IPS-18a (cell line): ENCODE measurements at regions not wholly inside any gene's neighbourhood (a gene's known extent, or its start where the extent isn't known, plus 50 kb on each side); places are given as distances from the start of the nearest gene placed in this dataset.

ENCODE experiments used
- H3K27ac ChIP-seq: one replicate; pipeline ENCODE4 v1.5.1; 2013; ENCODE audit warnings: low read length
- H3K27me3 ChIP-seq: one replicate; pipeline ENCODE4 v1.6.1; 2013; ENCODE audit warnings: mild to moderate bottlenecking, low read length; ENCODE audit not compliant: control insufficient read depth, insufficient read depth
- H3K36me3 ChIP-seq: one replicate; pipeline ENCODE4 v1.6.1; 2013; ENCODE audit warnings: low read depth, low read length; ENCODE audit not compliant: control insufficient read depth
- H3K4me1 ChIP-seq: one replicate; pipeline ENCODE4 v1.6.1; 2013; ENCODE audit warnings: low read depth, low read length; ENCODE audit not compliant: control insufficient read depth
- H3K4me3 ChIP-seq: one replicate; pipeline ENCODE4 v1.5.1; 2013; ENCODE audit warnings: low read length
- H3K9ac ChIP-seq: one replicate; pipeline ENCODE4 v1.6.1; 2013; ENCODE audit warnings: mild to moderate bottlenecking, low read length, moderate library complexity
- H3K9me3 ChIP-seq: one replicate; pipeline ENCODE4 v1.6.1; 2013; ENCODE audit warnings: low read depth, low read length; ENCODE audit not compliant: control insufficient read depth

GRCh38 chr13:50359779-50360178 lies 344.5 kb downstream of the KCNRG start:
- H3K27me3 ChIP-seq: no peaks in the 10 kb centered on the region
- H3K9me3 ChIP-seq: no peaks in the 10 kb centered on the region
- H3K4me1 ChIP-seq: no peaks in the 10 kb centered on the region
- H3K4me3 ChIP-seq: no peak overlapping the region
- H3K27ac ChIP-seq: no peak overlapping the region
- H3K9ac ChIP-seq: no peak overlapping the region
- H3K36me3 ChIP-seq: no peaks in the 10 kb centered on the region

DNA sequence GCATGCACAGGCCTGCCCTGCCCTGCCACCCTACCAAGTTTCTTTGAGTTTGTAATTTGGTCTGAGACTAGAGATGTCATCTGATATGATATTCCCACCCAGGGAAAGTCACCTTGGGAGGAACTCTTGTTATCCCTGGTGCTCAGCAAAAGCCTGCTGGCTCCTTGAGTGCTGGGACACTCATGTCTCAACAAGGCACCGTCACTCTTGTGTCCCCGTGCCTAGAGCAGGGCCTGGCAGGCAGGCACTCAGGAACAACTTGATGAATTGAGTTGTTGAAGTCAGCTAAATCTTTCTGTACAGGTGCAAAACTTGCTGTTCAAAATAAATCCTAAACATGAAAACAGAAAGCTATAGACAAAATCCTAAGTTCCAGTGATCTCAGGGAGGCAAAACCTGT lies 345.4 kb downstream of the KCNRG start:
- Histone ChIP-seq H3K4me1 (no peaks in the 10 kb centered on the region), H3K9ac (no peak overlapping the region), H3K4me3 (no peak overlapping the region), H3K9me3 (no peaks in the 10 kb centered on the region), H3K27me3 (no peaks in the 10 kb centered on the region), H3K27ac (no peak overlapping the region), H3K36me3 (no peaks in the 10 kb centered on the region)

DNA sequence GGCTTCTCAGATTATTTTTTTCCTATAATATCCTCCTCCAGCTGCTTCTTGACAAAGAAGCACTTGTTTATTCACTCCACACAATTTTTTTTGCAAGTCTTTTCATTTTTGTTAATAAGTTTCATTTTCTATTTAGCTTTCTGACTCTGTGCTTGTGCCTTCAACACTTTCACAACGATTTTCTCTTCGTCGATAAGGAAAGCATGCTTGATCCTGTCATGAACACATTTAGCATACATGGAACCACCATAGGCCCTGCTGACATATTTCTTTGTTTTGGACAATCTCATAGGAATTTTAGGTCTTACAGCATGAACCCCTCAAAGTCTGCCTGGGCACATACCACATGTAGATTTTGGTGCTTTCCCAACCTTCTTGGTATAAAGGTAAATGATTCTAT lies 346.0 kb downstream of the KCNRG start:
- Histone ChIP-seq H3K27me3 (no peaks in the 10 kb centered on the region), H3K9ac (no peak overlapping the region)

GRCh38 chr13:50365408-50366391 lies 350.5 kb downstream of the KCNRG start:
- H3K9ac ChIP-seq: no peak overlapping the region
- no peak overlapping the region for H3K27ac ChIP-seq
- no peaks in the 10 kb centered on the region for H3K27me3 ChIP-seq

More for the DNA sequence above, 346.0 kb downstream of the KCNRG start:
- no peak overlapping the region for H3K4me3 ChIP-seq
- no peaks in the 10 kb centered on the region for H3K9me3 ChIP-seq
- H3K27ac ChIP-seq: no peak overlapping the region
- H3K36me3 ChIP-seq: no peaks in the 10 kb centered on the region
- H3K4me1 ChIP-seq: no peaks in the 10 kb centered on the region

GRCh38 chr13:50366488-50367174 lies 351.4 kb downstream of the KCNRG start:
- Histone ChIP-seq H3K9ac (no peak overlapping the region), H3K9me3 (no peaks in the 10 kb centered on the region), H3K36me3 (no peaks in the 10 kb centered on the region), H3K27ac (no peak overlapping the region), H3K27me3 (no peaks in the 10 kb centered on the region), H3K4me1 (no peaks in the 10 kb centered on the region), H3K4me3 (no peak overlapping the region)

More at GRCh38 chr13:50365408-50366391, 350.5 kb downstream of the KCNRG start:
- H3K4me3 ChIP-seq: no peak overlapping the region
- no peaks in the 10 kb centered on the region for H3K9me3 ChIP-seq
- no peaks in the 10 kb centered on the region for H3K4me1 ChIP-seq
- no peaks in the 10 kb centered on the region for H3K36me3 ChIP-seq

GRCh38 chr13:50369646-50370045 lies 354.4 kb downstream of the KCNRG start:
- no peaks in the 10 kb centered on the region for H3K36me3 ChIP-seq

GRCh38 chr13:50370303-50370950 lies 355.2 kb downstream of the KCNRG start:
- Histone ChIP-seq H3K27ac (no peak overlapping the region), H3K9ac (no peak overlapping the region), H3K9me3 (no peaks in the 10 kb centered on the region), H3K4me3 (no peak overlapping the region), H3K36me3 (no peaks in the 10 kb centered on the region), H3K4me1 (no peaks in the 10 kb centered on the region), H3K27me3 (no peaks in the 10 kb centered on the region)

More at GRCh38 chr13:50369646-50370045, 354.4 kb downstream of the KCNRG start:
- no peak overlapping the region for H3K27ac ChIP-seq
- H3K4me1 ChIP-seq: no peaks in the 10 kb centered on the region
- H3K9ac ChIP-seq: no peak overlapping the region
- no peaks in the 10 kb centered on the region for H3K27me3 ChIP-seq
- no peaks in the 10 kb centered on the region for H3K9me3 ChIP-seq
- H3K4me3 ChIP-seq: no peak overlapping the region

DNA sequence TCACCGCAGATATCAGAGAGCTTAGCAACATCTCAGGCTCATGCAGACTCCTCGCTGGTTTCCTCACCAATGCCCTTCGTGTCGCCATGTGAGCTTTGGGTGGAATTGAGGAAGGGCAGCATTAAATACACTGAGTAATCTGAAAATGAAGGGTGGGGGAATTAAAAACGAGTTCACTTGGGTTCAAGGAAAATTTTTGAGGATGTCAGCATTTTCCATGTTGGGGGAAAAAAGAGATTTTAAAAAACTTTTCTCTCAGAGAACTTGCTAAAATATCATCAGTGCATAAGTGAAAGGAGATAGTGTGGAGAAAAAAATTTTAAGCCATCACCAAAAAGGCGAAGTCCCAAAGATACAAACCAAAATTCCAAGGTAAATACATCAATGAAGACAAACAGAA lies 359.3 kb downstream of the KCNRG start:
- Histone ChIP-seq H3K9me3 (no peaks in the 10 kb centered on the region), H3K27ac (no peak overlapping the region), H3K9ac (no peak overlapping the region), H3K4me3 (no peak overlapping the region), H3K4me1 (peaks cover 15% of the 10 kb centered on the region), H3K36me3 (no peaks in the 10 kb centered on the region), H3K27me3 (no peaks in the 10 kb centered on the region)

- H3K36me3 ChIP-seq: no peaks in the 10 kb centered on the region
- H3K4me3 ChIP-seq: no peak overlapping the region
- no peak overlapping the region for H3K9ac ChIP-seq
- H3K27ac ChIP-seq: no peak overlapping the region
- H3K4me1 ChIP-seq: peaks cover 15% of the 10 kb centered on the region
- peaks cover 1% of the 10 kb centered on the region for H3K9me3 ChIP-seq
- no peaks in the 10 kb centered on the region for H3K27me3 ChIP-seq
Measured at GRCh38 chr13:50375792-50376191, 360.5 kb downstream of the KCNRG start.

GRCh38 chr13:50376895-50377575 lies 361.8 kb downstream of the KCNRG start:
- Histone ChIP-seq H3K9me3 (peaks cover 12% of the 10 kb centered on the region), H3K36me3 (no peaks in the 10 kb centered on the region), H3K27me3 (no peaks in the 10 kb centered on the region), H3K27ac (no peak overlapping the region), H3K4me1 (peaks cover 15% of the 10 kb centered on the region), H3K4me3 (no peak overlapping the region), H3K9ac (no peak overlapping the region)

DNA sequence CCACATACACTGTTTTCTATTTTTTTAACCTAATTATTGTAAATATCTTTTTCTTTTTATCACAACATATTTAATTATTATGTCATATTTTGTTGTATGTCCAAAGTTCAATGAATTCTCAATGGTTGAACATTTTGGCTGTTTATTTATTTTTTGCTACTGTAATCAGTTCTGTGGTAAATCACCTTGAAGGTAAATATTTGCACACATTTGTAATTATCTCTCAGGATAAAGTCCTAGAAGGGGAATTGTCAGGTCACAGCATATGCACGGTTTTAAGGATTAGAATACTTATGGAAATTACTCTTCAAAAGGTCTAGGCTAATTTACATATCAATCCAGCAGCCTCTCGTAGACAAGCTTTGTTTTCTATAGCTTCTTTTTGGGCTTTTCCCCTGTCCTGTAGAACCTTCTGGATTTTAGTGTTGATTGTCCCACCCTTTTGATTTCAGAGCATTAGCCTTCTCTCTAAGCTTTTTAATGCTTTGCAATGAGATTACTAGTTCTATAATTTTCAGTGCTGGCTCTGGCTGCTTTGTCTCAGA lies 362.6 kb downstream of the KCNRG start:
- Histone ChIP-seq H3K4me1 (peaks cover 15% of the 10 kb centered on the region), H3K27ac (no peak overlapping the region), H3K9ac (no peak overlapping the region), H3K27me3 (no peaks in the 10 kb centered on the region), H3K9me3 (peaks cover 12% of the 10 kb centered on the region), H3K4me3 (no peak overlapping the region), H3K36me3 (no peaks in the 10 kb centered on the region)
